Endothelial cell of hepatic sinusoid (primary cell): ENCODE measurements at regions not wholly inside any gene's neighbourhood (a gene's known extent, or its start where the extent isn't known, plus 50 kb on each side); places are given as distances from the start of the nearest gene placed in this dataset.

Source experiments
- in situ Hi-C: cut with HindIII; loops from 2 replicates; pipeline ENCODE4 v1.10.0; 2017; ENCODE audit warnings: low sequenced_read_pairs

DNA sequence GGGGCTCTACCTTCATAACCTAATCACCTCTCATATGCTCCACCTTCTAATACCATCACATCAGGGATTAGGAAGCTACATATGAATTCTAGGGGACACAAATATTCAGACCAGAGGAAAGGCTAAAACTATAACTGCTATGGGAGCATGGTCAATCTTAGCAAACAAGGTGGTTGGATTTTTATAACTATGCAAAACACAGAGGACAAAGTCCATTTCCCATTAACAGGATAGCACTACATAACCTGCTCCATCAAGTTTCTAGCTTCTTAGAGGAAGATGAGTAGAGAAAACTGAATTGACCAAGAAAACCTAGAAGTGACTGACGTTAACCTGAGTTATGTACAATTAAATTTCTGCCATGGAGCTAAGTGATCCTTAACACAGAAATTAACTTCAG lies 398.6 kb downstream of the TBL1XR1 start:
- in situ Hi-C loops, result no loop called here

DNA sequence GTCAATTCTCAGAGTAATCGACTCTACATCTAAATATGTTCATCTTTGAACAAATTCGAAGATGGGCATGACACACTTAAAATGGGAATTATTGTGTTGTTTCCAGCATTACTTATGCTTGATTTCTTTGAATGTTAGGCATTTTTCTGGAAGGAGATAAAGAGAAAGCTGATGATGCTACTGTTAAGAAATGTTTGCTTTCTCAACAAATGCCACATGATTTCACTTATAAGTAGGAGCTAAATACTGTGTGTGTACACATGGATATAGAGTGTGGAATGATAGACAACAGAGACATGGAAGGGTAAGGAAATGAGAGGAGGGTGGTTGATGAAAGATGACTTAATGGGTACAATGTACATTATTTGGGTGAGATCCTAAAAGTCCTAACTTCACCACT lies 400.9 kb downstream of the TBL1XR1 start:
- in situ Hi-C loops, result no loop called here

DNA sequence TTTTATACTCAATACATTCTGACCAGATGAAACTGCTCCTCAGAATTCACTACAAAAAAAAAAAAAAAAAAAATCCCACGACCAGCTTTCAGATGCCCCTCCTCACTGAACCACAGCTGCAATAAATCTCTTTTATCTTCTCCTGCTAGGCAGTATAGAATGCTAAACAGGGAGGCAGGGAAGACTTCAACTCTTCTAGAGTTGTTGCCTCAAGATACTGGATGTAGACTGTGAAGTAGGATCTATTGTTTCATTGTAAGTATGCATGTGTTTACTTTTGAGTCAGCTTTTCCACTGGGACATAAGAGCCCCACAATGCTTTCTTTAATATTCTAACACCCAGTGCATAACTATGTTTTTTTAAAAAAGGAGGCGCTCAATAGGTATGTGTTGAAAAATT lies 401.4 kb downstream of the TBL1XR1 start:
- in situ Hi-C loops, result no loop called here

DNA sequence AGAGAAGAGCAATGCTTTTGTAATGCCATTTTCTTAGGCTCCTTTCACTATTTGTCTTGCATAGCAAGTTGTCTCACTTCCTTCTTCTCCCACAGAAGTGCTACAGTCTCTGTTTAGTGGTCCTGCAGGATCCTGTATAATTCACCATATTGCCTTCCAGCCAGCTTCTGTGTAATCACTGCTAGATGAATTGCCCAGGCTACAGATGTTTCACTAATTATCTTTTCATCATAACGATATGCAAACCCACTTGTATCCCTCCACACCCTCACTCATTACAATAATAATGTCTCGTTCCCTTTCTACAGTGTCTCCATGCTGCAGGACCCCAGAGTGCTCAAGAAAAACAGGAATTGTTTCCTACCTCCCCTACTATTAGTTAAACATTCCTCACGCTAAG lies 402.9 kb downstream of the TBL1XR1 start:
- in situ Hi-C loops, result no loop called here

DNA sequence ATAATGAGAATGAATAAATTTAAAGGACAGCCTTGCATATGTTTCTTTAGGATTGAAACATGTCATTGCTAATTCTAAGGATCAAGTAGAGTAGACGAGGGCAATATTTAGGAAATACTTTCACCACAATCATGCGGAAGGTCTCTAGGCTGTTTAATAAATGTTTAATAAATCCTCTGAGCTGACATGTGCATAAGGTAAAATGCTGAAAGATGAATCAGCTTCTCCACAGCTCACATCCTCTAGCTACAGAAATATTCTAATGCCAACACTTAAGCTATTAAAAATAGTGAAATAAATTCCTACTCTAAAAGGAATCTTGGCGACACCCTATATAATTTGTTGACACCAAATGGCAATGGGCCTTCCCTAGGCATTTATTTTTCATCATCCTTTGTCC lies 407.3 kb downstream of the TBL1XR1 start:
- in situ Hi-C loops, result no loop called here

DNA sequence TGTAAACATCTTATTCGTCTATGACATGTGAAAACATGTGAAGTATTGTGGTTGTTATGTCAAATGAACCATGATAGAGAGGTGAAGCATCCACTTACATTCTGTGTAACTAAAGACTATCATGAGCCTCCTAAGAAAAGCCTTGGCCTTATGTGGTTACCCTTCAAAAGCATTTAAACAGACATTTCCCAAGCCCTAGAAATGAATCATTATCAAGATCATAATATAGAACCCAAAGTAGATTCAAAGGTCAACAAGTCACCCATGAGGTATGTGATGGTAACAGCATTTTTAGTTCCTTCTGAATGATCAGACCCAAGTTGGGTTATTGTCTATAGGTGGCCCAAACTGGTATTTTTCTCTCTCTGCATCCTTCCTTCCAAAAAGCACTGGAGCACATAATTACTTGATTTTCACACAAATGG lies 408.0 kb downstream of the TBL1XR1 start:
- in situ Hi-C loops, result no loop called here

DNA sequence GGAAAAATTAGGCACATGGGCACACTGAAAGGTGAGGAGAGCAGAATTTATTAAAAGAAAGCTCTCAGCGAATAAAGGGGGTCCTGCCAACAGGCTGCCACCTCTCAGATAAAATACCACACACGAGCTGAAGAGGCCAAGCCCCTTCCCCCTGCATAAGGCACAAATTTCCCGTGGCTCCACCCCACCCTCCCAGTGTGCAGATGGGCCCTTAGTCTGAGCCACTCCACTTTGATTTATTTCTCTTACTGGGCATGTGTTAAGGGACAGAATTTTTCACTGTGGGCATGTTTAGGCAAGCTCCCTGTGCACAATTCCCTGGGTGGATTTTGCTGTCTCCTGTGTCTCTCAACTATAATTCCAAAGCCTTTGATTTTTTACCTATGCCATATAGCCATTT lies 409.8 kb downstream of the TBL1XR1 start:
- in situ Hi-C loops, result no loop called here

DNA sequence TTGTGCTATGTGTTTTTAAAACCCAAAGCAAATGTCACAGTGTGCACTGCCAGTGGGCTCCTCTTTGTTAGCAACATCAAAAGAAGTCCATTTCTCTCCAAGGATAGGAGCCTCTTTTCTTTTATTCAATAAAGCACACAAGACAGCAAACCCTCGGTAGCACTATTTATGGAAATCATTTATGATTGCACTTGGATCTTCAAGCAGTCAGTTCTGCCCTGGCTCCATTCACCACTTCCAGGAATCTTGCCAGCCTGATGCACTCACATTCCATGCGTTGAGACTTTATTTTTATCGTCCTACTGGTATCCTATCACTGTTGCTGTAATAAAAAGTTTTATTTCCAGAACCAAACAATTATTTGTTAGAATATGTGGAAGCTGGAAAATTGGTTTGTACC lies 412.1 kb downstream of the TBL1XR1 start:
- in situ Hi-C loops, result no loop called here

DNA sequence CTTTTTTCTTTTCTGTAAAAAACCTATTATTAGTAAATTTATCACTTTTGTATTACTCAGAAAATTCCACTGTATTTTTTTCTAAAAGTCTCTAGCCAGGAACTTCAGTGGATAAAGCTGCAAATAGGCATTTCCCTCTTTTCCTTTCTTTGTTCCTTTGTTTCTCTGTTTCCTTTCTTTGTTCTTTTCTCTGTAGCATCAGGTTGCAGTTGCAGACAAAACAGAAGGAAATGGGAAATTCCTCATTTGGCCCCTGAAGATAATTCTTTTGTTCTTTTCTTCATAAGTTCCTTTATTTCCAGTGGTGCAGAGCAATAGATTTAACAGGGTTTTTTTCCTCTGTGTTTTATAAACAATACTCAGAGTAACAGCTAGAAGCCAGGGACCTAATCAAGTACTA lies 416.5 kb downstream of the TBL1XR1 start:
- in situ Hi-C loops, result no loop called here

DNA sequence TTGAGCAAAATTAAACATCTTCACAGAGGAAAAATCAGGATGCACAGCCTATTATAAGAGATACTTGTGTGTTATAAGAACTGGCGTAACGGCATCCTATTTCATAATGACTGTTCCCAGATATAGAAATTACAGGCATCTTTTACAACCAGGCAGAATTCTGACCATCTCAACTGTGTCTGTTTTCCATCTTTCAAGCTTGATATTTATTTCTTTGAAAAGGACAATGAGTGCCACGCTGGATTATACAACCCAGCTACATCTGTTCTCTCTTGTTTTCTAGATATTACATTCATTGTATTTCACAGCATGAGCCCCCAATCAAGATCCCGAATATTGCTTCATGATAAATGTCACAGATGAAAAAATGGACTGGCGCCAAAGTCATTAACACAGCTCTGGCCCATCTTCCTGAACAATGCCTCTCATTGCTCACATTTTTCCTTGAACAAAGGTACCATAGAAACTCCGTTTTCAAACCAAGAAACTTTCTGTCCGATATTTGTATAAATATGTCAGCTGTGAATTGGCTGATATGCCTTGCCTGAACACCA lies 420.6 kb downstream of the TBL1XR1 start:
- in situ Hi-C loops, result loop anchor here (5.0 kb wide), 1 partner anchor 46 kb away; no protein-coding TSS in a partner anchor

DNA sequence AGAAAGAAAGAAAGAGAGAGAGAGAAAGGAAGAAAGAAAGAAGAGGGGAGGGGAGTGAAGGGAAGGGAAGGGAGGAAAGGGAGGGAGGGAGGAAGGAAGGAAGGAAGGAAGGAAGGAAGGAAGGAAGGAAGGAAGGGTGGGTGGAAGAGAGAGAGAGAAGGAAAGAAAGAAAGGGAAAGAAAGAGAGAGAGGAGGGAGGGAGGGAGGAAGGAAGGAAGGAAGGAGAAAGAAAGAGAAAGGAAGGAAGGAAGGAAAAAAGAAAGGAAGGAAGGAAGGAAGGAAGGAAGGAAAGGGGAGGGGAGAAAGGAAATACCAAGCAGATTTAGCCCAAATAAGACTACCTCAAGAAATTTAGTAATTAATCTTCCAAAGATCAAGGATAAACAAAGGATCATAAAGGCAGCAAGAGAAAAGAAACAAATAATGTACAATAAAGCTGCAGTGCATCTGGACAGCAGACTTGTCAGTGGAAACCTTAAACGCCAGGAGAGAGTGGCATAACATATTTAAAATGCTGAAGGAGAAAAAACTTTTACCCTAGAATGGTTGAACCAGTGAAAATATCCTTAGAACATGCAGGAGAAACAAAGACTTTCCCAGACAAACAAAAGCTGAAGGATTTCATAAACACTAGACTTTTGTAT lies 427.6 kb downstream of the TBL1XR1 start:
- in situ Hi-C loops, result no loop called here

DNA sequence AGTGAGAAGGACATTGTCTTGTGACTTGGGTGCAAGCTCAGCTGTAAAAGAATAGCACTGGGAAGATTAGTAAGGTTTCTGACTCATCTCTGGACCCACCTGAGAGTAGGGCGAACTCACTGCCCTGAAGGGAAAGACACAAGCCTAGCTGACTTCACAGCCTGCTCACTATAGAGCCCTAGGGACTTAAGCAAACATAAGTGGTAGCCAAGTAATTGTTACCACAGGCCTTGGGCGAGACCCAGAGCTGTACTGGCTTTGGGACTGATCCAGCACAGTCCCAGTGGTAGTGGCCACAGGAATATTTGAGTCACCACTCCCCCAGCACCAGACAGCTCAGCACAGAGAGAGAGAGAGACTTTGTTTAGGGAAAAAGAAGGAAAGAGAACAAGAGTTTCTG lies 429.9 kb downstream of the TBL1XR1 start:
- in situ Hi-C loops, result no loop called here

DNA sequence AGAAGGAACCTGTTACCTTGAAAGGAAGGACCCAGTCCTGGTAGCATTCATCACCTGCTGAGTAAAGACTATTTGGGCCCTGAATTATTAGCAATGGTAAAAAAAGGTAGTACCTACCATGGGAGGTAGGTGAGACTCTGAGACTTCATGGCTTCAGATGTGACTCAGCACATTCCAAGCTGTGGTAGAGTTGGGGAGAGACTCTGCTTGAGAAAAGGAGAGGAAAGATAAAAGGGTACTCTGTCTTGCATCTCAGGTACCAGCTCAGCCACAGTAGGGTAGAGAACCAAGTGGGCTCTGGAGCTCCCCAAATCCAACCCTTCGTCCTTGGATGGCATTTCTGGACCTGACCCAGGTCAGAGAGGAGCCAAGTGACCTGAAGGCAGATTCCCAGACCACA lies 430.4 kb downstream of the TBL1XR1 start:
- in situ Hi-C loops, result no loop called here

DNA sequence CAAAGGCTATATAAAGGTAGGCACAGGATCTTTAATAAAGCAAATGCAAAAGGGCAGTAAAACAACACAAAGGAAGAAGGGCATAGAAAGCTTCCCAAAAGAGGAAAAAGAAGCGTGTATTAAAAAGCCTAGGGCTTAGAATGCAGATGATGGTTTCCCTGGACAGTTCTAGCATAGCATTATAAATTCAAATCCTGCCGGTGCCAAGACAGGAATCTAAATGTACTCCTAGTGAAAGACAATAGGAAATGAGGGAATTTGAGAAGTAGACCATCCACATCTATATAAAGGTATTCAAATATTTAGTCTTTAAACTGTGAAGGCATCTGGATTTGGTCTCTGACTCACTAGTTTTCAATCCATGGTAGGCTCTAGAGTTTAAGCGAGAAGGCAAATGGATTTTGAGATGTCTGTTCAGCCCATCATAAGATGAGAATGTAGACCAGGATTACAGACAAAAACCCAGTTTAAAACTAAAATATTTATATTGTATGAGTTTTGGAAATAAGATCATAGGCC lies 431.8 kb downstream of the TBL1XR1 start:
- in situ Hi-C loops, result no loop called here

DNA sequence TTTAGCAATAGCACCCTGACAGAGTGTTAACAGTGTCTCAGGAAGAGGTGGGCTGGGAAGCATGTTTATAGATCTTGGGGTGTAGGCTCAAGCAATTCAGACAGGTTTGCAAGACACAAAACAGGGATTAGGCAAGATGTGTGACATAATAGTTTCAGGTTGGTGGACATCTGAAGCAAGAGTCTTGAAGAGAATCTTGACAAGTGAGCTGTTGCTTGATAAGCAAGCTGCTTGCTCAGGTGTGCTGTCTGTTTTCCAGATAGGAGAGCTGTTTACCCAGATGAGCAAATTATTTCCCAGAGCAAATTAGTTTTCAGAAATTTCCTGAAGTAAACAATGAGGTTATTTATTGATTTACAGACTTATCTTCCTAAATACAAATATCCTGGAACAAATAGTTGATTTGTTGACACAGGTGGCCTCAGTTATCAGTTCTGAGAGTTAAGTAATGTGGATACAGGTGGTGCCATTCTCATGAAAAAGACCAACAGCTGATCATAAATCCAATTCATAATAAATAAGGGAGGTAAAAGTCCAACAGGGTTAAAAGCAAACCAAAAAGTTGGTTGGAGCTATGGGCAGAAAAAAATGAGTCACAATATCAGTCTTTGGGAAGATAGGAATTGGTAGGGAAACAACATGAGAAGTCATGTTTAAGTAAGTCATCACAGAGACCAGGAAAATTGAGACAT lies 437.3 kb downstream of the TBL1XR1 start:
- in situ Hi-C loops, result no loop called here

DNA sequence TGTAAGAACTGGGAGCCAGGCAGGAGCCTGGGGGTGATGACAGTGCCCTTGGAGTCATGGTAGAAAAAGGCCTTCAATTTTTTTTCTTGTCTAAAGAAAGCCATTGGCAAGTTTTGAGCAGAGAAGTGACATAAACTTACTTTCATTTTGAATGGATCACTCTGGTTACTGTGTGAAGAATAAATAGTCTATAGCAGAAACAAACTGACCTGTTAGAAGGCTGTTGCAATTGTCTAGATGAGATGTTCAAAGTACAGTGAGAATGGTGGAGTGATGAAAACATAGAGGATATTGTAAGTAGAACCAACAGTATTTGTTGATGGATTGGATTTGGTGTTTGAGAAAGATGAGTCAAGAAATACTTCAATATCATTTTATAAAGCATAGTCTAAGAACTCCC lies 439.9 kb downstream of the TBL1XR1 start:
- in situ Hi-C loops, result no loop called here

DNA sequence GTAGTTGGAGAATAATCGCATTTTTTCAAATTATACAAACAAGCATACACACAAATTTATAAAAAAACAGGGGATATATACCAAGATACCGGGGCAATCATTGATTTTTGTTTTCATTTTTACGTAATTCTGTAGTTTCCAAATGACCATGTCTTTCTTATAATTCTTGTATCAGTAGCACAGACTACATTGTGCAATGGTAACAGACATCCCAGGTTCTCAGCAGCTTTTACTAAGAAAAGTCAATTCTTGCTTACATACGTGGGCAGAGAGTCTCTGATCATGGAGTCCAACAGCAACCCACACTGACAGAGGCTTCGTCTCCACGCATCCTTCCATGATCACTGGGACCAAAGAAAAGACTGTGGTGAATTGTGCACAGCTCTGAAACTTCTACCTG lies 441.3 kb downstream of the TBL1XR1 start:
- in situ Hi-C loops, result no loop called here

DNA sequence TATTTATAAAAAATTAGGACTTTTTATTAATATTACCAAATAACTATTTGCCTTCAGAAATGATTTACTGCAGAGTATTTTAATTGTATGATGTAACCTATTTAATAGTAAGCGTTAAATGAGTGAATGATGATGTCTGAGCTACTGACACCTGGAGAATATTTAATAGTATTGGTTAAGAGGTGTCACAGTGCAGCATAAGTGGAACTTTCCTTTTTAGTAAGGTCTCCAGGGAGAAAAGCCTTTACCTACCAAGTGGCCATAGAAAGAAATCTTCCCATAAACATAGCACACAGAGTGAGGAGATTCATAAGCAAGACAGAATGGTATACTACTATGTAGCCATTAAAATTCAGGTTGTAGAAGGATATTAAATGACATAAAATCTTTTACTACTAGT lies 441.7 kb downstream of the TBL1XR1 start:
- in situ Hi-C loops, result no loop called here

DNA sequence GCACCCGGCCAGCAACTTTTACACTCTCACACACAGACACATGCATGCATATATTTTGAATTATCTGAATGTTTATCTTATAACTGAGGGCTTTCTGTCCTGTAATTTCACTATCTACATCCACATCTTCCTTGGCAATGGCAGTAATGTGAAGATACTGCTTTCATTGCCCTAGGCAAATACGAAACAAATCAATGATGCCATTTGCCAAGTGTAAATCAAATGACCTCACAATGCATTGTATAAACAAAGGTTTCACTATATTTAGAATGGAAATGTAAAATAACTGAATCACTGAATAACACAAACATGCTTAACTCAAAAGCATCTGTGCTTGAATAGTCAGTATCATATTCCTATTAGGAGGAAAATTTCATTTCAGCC lies 455.6 kb downstream of the TBL1XR1 start:
- in situ Hi-C loops, result no loop called here

DNA sequence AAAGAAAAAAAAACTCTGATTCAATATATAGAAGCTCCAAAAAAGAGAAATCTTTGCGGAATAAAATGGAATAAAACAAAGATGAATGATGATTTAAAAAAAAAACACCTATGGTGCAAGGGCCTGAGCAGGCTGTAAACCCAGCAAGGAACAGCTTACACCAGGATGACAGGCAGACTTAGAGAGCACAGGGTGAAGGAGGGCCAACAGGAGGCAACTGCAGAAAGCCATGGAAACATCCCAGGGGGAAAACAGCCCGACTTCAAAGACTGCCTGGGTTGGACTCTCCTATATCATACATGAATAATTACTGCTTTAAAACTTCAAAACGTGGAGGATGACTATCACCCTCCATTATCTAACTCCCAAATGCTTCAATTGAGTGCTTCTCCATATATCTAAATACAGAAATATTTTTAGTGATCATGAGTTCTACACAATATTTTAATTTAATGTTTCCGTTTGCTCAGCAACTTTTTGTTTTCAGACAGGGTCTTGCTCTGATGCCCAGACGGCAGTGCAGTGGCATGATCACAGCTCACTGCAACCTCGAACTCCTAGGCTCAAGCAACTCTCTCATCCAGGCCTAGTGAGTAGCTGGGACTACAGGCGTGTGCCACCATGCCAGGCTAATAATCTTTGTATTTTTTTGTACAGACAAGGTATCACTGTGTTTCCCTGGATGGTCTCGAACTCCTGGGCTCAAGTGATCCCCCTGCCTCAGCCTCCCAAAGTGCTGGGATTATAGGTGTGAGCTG lies 456.2 kb downstream of the TBL1XR1 start:
- in situ Hi-C loops, result no loop called here

DNA sequence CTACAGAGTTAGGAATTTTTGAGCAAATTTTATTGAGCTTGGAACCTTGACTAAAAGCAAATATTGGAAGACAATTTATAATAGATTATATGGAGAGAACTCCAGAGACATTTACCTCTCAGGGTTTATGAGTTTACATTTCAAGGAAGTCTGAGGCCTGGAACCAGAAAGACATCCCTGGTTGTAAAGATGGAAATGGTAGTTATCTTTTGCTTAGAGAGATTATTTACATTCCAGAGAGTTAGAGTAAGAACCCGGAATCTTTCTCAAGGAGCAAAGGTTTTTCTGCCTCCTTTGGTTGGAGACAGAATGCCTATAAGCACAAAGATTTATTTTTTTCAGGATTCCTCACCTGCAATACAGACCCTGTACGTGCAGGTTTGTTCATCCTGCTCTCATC lies 458.1 kb downstream of the TBL1XR1 start:
- in situ Hi-C loops, result no loop called here
